Astrocyte of the cerebellum (primary cell): ENCODE measurements at regions not wholly inside any gene's neighbourhood (a gene's known extent, or its start where the extent isn't known, plus 50 kb on each side); places are given as distances from the start of the nearest gene placed in this dataset.

Source experiments
- DNase-seq: peaks from one replicate; pipeline ENCODE4 v3.0.0-alpha.2; 2011; ENCODE audit warnings: low read depth
- H3K4me3 ChIP-seq: 2 replicates; pipeline ENCODE4 v1.5.1; 2011; ENCODE audit warnings: mild to moderate bottlenecking, low read depth, low read length, moderate library complexity
- in situ Hi-C: cut with HindIII; loops from 2 replicates; pipeline ENCODE4 v1.10.0; 2017; ENCODE audit warnings: low sequenced_read_pairs
- TF ChIP-seq, protein P1 (sequence below): IDR thresholded peaks from 2 replicates; pipeline ENCODE4 v1.5.1; 2012; ENCODE audit warnings: low read length, low read depth, moderate library complexity, mild to moderate bottlenecking; ENCODE audit errors: missing control alignments

DNA sequence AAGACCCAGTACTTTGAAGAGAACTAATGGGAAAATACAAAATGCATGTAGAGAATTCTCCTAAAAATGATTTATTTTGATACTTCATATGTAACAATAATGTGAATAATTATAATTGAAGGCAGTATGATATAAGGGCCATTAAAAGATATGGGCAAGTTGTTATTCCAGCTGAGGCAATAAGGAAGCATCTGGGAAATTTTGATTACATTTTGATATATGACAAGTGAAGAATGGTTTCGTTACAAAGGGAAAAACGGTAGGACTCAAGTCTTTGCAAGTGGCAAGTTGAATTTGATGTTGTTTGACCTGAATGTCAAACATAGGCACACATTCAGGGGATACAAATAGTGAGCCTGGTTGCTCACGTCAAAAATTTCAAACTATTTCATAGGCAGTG lies 137.9 kb upstream of the TP63 start:
- in situ Hi-C loops, result no loop called here

DNA sequence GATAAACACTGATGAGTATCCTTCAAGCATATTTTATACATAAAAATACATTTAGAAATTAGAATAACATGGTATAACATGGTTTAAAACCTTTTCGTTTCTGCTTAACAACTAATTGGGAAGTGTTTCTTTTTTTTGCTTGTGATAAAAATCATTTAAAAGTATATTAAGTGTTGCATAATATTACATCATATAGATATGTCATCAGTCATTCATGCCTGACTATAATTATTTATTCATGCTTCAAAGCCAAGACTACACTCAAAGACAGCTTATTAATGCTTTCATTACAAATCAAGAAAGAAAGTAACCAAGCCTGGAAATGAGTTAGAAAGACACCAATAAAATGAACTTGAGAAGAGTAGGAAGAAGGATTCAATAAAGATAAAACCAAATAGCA lies 136.6 kb upstream of the TP63 start:
- TF ChIP-seq, protein P1, sequence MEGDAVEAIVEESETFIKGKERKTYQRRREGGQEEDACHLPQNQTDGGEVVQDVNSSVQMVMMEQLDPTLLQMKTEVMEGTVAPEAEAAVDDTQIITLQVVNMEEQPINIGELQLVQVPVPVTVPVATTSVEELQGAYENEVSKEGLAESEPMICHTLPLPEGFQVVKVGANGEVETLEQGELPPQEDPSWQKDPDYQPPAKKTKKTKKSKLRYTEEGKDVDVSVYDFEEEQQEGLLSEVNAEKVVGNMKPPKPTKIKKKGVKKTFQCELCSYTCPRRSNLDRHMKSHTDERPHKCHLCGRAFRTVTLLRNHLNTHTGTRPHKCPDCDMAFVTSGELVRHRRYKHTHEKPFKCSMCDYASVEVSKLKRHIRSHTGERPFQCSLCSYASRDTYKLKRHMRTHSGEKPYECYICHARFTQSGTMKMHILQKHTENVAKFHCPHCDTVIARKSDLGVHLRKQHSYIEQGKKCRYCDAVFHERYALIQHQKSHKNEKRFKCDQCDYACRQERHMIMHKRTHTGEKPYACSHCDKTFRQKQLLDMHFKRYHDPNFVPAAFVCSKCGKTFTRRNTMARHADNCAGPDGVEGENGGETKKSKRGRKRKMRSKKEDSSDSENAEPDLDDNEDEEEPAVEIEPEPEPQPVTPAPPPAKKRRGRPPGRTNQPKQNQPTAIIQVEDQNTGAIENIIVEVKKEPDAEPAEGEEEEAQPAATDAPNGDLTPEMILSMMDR, result no peak
- in situ Hi-C loops, result no loop called here

More for the DNA sequence above, 137.9 kb upstream of the TP63 start:
- no peak for DNase-seq
- no peak overlapping the region for H3K4me3 ChIP-seq
- TF ChIP-seq, protein P1, result no peak

DNA sequence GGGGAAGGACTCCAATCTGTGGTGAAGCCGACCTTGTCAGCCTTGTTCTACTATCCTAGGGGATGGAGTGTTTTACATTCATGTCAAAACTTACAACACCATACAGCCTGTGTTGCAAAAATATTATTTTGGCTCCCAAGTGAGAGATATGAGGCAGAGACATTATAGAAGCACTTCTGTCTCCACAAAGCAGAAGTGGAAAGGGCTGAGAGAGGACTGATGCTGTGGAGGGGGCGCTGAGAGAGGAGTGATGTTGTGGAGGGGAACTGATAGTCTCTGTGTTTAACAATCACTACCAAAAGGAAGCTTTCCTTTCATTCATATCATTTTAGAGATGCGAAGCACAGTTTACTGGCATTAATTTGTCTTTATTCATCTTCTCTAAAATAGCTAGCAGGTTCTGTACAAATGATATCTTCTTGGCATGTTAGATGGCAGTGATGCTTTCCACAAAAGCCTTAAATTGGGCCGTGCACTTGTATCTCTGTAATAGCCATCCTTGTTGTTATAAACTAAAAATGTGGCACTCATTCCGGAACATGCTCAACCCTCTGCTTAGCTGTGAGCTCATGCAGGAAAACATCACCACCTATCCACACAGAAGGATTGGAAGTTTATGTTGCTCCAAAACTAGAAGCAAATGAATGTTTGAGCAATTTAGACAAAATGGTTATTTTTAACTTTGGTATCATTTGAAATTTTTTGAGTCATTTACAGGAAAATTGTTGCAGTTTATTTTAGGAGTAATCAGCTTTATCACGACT lies 134.6 kb upstream of the TP63 start:
- H3K4me3 ChIP-seq, result no peak overlapping the region
- TF ChIP-seq, protein P1, result no peak
- in situ Hi-C loops, result no loop called here
- DNase-seq, result no peak

More for the DNA sequence above, 136.6 kb upstream of the TP63 start:
- no peak for DNase-seq
- no peak overlapping the region for H3K4me3 ChIP-seq

DNA sequence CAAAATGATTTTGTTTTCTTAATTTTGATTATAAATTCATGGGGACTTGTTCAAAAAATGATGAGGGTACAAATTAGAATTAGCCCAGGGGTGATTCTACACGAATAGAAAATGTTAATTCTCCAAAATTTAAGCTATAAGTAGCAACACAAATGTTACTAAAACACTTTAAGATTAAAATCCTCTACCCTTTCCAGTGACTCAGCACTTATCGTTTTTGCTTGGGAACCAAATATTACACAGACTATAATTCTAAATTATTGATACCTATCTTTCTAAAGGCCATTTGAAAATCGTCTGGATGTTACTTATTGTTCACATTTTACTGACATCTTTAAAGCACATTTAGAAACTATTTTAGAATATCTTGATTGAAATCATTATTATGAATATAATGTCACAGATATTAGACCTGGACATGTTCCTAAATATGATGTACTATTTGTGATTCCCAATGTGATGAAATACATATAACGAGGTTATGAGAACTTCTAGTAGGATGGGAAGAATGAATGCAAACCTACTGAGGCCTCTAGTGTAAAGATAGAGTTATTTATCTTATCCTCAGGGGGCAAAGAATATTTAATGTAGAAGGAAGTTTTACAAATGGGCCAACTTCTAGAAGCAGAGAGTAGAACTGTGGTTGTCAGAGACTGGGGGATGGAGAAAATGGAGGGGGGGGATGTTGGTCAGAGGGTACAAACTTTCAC lies 132.0 kb upstream of the TP63 start:
- DNase-seq, result no peak
- TF ChIP-seq, protein P1, result no peak
- no peak overlapping the region for H3K4me3 ChIP-seq
- in situ Hi-C loops, result no loop called here

DNA sequence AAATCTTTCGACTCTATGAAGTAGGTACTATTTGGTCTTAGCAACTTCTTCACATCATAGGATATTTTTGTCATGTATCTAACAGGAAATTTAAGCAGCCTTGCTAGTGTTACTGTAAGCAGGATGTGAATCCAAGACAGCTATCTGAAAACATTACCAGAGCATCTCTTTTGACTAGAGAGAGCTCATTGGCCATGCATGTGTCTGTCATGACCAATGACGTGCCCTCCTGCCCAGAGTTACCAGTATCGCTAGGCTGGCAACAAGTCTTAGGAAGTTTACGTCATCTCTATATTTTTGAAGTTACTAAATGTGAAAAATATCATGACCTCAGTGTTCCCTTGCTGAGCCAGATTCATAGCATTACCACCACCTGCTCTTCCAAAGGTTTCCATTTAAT lies 130.9 kb upstream of the TP63 start:
- in situ Hi-C loops, result no loop called here
- no peak for DNase-seq
- no peak overlapping the region for H3K4me3 ChIP-seq
- TF ChIP-seq, protein P1, result no peak

DNA sequence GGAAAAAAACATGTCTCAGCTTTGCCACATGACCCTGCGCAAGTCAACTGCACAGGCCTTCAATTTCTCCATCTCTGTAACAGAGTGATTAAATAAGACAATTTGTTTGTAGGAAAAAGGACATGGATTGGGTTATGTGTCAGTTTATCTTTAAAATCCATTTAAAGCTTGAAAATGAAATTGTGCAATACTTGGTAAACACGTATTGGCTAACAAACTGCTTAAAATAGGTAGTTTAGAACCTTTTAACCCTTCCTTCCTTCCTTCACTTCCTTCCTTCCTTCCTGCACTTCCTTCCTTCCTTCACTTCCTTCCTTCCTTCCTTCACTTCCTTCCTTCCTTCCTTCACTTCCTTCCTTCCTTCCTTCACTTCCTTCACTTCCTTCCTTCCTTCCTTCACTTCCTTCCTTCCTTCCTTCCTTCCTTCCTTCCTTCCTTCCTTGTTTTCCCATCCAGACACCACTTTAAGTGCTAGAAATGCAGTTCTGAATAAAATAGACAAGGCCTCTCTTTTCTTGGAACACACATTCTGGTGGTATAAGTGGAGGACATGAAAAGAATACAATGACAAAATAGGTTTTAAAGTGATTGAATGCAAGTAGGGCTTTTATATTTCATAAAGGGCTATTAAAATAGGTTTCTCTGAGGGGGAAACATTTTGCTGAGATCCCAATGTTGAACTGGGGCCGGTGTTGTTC lies 130.2 kb upstream of the TP63 start:
- DNase-seq, result no peak
- in situ Hi-C loops, result no loop called here
- no peak overlapping the region for H3K4me3 ChIP-seq
- TF ChIP-seq, protein P1, result no peak
